Gastrocnemius medialis (tissue), 4 donors: ENCODE measurements at regions not wholly inside any gene's neighbourhood (a gene's known extent, or its start where the extent isn't known, plus 50 kb on each side); places are given as distances from the start of the nearest gene placed in this dataset.

Experiments
- ATAC-seq, 2 donors: fragments of 150-250 bp; one replicate each; pipeline ENCODE4 v1.9.1; 2016
- DNase-seq, 2 donors: peaks; one replicate each; pipeline ENCODE4 v3.0.0-alpha.2; 2019
- H3K27ac ChIP-seq, 4 donors: fragments of 200-600 bp; sonication (generic); 1 replicate in 1 of 4; 2 replicates in 3 of 4; pipeline ENCODE4 v1.5.1; 2016 to 2018; ENCODE audit warnings: mild to moderate bottlenecking in 2 of 4, moderate library complexity in 1 of 4
- H3K27me3 ChIP-seq, 3 donors: fragments of 200-600 bp; sonication (generic) in 2 of 3; 1 replicate in 1 of 3; 2 replicates in 2 of 3; pipeline versions ENCODE4 v1.5.1 to v1.6.0; 2016 to 2019; ENCODE audit warnings: mild to moderate bottlenecking in 1 of 3, moderate library complexity in 1 of 3
- H3K36me3 ChIP-seq, 2 donors: fragments of 200-600 bp; sonication (generic) in 1 of 2; one replicate each; pipeline ENCODE4 v1.5.1; 2017 to 2018
- H3K4me1 ChIP-seq, 2 donors: fragments of 200-600 bp; sonication (generic) in 1 of 2; one replicate each; pipeline ENCODE4 v1.5.1; 2016 to 2017; ENCODE audit warnings: mild to moderate bottlenecking in 2 of 2
- H3K4me3 ChIP-seq, 4 donors: fragments of 200-600 bp; sonication (generic) in 3 of 4; 1 replicate in 1 of 4; 2 replicates in 3 of 4; pipeline ENCODE4 v1.5.1; 2016 to 2019; ENCODE audit warnings: mild to moderate bottlenecking in 2 of 4
- H3K9me3 ChIP-seq, 3 donors: fragments of 200-600 bp; sonication (generic) in 2 of 3; 1 replicate in 1 of 3; 2 replicates in 2 of 3; pipeline ENCODE4 v1.5.1; 2016 to 2019
- POLR2A ChIP-seq, 2 donors: fragments of 450-650 bp; IDR thresholded peaks; one replicate each; pipeline ENCODE4 v1.6.1; 2017; ENCODE audit warnings: antibody characterized with exemption in 2 of 2, mild to moderate bottlenecking in 2 of 2, moderate library complexity in 2 of 2
- in situ Hi-C, 4 donors: fragments of 200-750 bp; cut with MboI; loops; one replicate each; pipeline versions ENCODE4 v1.15.0 to v1.8.0; 2017; ENCODE audit warnings: low sequenced_read_pairs in 4 of 4
- intact Hi-C: fragments of 100-400 bp; cut with DNase I; formaldehyde crosslinking; loops from one replicate; pipeline ENCODE4 v1.15.1; 2023; ENCODE audit warnings: low total_unique reads
- TF ChIP-seq, protein P1 (sequence below), 5 experiments: fragments of 450-650 bp in 3 of 5; fragments of 200-600 bp in 2 of 5; sonication (generic) in 2 of 5; IDR thresholded peaks in 4 of 5; conservative IDR thresholded peaks in 1 of 5; 1 replicate in 4 of 5; 2 replicates in 1 of 5; pipeline ENCODE4 v1.5.1; 2016 to 2019; ENCODE audit warnings: antibody characterized with exemption in 5 of 5, mild to moderate bottlenecking in 3 of 5, moderate library complexity in 3 of 5

DNA sequence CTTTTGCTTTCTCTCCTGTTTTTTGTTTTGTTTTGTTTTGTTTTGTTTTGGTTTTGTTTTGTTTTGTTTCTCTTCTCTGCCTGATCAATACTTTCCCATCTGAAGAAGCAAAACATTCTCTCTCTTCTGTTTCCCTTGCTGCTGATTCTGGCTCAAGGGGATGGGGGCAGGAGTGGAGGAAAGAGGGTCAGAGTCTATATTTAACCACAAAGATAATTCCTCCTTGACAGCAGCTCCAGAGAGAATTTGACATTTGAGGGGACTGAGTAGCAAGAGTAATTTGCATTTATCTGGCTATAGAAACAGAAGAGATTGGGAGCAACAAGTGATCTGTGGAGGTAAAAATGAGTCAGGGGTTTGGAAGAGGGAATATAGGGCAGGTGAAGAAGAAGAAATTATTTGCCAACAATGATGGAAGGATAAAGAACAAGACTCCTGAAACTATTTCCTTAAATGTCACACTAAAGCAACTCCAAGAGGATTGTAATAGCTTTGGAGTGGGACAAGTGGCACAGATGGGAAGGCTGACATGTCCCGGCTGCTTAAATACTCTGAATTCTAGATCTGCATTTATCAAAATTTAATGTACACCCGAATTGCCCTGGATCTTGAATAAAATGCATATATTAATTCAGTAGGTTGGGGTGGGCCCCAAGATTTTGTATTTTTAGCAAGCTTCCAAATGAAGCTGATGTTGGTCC lies 349.3 kb upstream of the PLXNA2 start:
- ATAC-seq (no peak), DNase-seq (no peak)
- H3K36me3 ChIP-seq, result no peaks in the 10 kb centered on the region
- no peak overlapping the region for H3K27ac ChIP-seq
- H3K4me1 ChIP-seq, result peaks cover 0 to 3% of the 10 kb centered on the region in 2 donors
- no peaks in the 10 kb centered on the region for H3K9me3 ChIP-seq
- no peaks in the 10 kb centered on the region for H3K27me3 ChIP-seq
- TF ChIP-seq, protein P1, sequence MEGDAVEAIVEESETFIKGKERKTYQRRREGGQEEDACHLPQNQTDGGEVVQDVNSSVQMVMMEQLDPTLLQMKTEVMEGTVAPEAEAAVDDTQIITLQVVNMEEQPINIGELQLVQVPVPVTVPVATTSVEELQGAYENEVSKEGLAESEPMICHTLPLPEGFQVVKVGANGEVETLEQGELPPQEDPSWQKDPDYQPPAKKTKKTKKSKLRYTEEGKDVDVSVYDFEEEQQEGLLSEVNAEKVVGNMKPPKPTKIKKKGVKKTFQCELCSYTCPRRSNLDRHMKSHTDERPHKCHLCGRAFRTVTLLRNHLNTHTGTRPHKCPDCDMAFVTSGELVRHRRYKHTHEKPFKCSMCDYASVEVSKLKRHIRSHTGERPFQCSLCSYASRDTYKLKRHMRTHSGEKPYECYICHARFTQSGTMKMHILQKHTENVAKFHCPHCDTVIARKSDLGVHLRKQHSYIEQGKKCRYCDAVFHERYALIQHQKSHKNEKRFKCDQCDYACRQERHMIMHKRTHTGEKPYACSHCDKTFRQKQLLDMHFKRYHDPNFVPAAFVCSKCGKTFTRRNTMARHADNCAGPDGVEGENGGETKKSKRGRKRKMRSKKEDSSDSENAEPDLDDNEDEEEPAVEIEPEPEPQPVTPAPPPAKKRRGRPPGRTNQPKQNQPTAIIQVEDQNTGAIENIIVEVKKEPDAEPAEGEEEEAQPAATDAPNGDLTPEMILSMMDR (IDR thresholded peaks at IDR 0.05 in 4 of 5, conservative IDR thresholded peaks at IDR 0.05 in 1 of 5), result no peak
- TF ChIP-seq POLR2A (IDR thresholded peaks at IDR 0.05), result no peak
- in situ Hi-C loops, result no loop called here
- no peak overlapping the region for H3K4me3 ChIP-seq
- intact Hi-C loops, result no loop called here

DNA sequence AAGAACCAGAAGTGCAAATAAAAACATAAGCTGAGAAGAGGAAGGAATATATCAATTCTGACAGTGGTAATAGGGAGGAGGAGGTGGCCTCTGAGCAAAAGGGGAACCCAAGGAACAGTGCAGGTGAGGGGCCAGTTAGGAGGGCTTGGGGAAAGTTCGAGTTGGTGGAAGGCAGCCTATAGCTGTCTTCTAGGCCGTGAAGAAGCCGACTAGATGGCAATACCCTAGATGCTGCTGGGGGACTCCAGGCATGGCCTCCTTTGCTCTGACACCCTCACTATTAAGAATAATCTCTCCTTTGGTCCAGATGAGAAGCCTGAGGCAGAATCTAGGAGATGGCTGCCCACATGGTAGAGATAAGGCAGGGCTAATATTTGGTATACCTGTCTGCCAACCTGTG lies 351.1 kb upstream of the PLXNA2 start:
- no peaks in the 10 kb centered on the region for H3K36me3 ChIP-seq
- no peak for TF ChIP-seq POLR2A (IDR thresholded peaks at IDR 0.05)
- TF ChIP-seq, protein P1 (IDR thresholded peaks at IDR 0.05 in 4 of 5, conservative IDR thresholded peaks at IDR 0.05 in 1 of 5), result no peak
- ATAC-seq, result no peak
- H3K4me3 ChIP-seq, result no peak overlapping the region
- DNase-seq, result no peak
- no peaks in the 10 kb centered on the region for H3K27me3 ChIP-seq
- in situ Hi-C loops, result no loop called here
- no peaks in the 10 kb centered on the region for H3K9me3 ChIP-seq
- H3K4me1 ChIP-seq, result peaks cover 0 to 3% of the 10 kb centered on the region in 2 donors
- intact Hi-C loops, result no loop called here
- H3K27ac ChIP-seq, result no peak overlapping the region

DNA sequence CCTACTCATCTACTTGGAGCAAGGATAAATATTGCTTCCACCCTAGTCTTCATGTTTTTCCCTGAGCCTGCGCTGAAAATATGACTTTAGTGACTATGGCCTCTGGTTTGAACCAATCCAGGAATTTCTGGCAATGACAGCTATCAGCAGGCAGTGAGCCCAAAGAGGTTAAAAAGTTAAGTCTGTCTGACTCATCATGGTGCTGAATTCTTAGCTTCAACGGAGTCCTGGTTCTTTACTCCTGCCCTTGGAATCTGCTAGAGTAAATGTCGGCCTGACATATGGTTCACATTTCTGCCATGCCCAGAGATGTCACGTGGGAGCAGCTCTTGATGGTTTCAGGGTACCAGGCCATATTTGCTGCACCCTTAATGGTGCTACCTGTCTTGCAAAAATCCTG lies 351.6 kb upstream of the PLXNA2 start:
- DNase-seq (no peak), ATAC-seq (no peak)
- H3K27ac ChIP-seq, result no peak overlapping the region
- intact Hi-C loops (no loop called here), in situ Hi-C loops (no loop called here)
- TF ChIP-seq POLR2A (IDR thresholded peaks at IDR 0.05), result no peak
- TF ChIP-seq, protein P1 (IDR thresholded peaks at IDR 0.05 in 4 of 5, conservative IDR thresholded peaks at IDR 0.05 in 1 of 5), result no peak
- H3K27me3 ChIP-seq, result no peaks in the 10 kb centered on the region
- no peak overlapping the region for H3K4me3 ChIP-seq
- H3K4me1 ChIP-seq, result peaks cover 0 to 3% of the 10 kb centered on the region in 2 donors
- no peaks in the 10 kb centered on the region for H3K36me3 ChIP-seq
- H3K9me3 ChIP-seq, result no peaks in the 10 kb centered on the region

DNA sequence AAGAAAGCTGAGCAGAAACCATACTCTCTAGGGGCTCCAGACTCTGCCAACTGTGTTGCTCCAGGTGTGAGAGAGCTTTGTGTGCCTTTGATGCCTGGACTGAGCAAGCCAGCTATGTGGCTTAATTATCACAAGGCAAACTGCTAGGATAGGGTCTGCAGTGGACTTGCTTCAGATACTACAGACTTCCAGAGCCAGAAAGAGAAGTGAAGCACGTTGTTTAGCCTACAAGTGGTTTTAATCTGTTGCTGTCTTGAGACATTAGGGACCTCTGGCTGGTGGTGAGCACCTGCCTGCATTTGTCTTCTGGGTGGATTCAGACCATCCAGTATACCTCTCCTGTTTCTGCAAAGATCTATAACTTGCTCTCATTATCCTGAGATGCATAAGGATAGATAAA lies 353.4 kb upstream of the PLXNA2 start:
- Histone ChIP-seq H3K9me3 (no peaks in the 10 kb centered on the region), H3K36me3 (no peaks in the 10 kb centered on the region), H3K27me3 (no peaks in the 10 kb centered on the region), H3K4me1 (peaks cover 0 to 3% of the 10 kb centered on the region in 2 donors), H3K27ac (no peak overlapping the region), H3K4me3 (no peak overlapping the region)
- ATAC-seq (no peak), DNase-seq (no peak)
- in situ Hi-C loops, result no loop called here
- TF ChIP-seq, protein P1 (IDR thresholded peaks at IDR 0.05 in 4 of 5, conservative IDR thresholded peaks at IDR 0.05 in 1 of 5), result no peak
- no peak for TF ChIP-seq POLR2A (IDR thresholded peaks at IDR 0.05)
- intact Hi-C loops, result no loop called here

- H3K27me3 ChIP-seq, result no peaks in the 10 kb centered on the region
- ATAC-seq (no peak), DNase-seq (no peak)
- TF ChIP-seq, protein P1 (IDR thresholded peaks at IDR 0.05 in 4 of 5, conservative IDR thresholded peaks at IDR 0.05 in 1 of 5), result no peak
- TF ChIP-seq POLR2A (IDR thresholded peaks at IDR 0.05), result no peak
- in situ Hi-C loops (no loop called here), intact Hi-C loops (no loop called here)
- H3K4me1 ChIP-seq, result peaks cover 0 to 3% of the 10 kb centered on the region in 2 donors
- H3K4me3 ChIP-seq, result no peak overlapping the region
- H3K36me3 ChIP-seq, result no peaks in the 10 kb centered on the region
- no peak overlapping the region for H3K27ac ChIP-seq
- H3K9me3 ChIP-seq, result no peaks in the 10 kb centered on the region
Measured at GRCh38 chr1:208598021-208598420, 353.8 kb upstream of the PLXNA2 start.
